ENCODE measurements at regions not wholly inside any gene's neighbourhood (a gene's known extent, or its start where the extent isn't known, plus 50 kb on each side); places are given as distances from the start of the nearest gene placed in this dataset.

DNA sequence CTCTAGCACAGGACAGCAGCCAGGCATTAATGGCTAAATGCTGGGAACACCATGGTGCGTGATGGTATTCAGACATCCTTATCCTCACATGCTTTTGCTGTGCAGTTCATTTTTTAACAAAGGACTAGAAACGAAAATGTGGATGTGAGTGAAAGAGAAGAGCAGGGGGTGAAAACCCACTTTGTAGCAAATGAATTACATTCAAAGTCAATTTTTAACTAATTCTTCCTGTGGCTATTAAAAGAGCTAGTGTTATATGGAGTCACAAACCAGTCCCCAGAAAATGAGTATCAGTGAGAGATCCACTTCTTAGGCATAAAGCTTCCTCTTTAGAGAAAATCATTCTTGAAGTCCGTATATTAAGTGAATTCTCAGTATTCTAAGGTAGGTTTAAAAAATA, 592.0 kb upstream of the LMO3 start:
- no peaks in the 10 kb centered on the region for H3K27me3 Mint-ChIP-seq (ENCODE audit: unreplicated experiment)
- H3K36me3 Mint-ChIP-seq (ENCODE audit: low read depth, unreplicated experiment) = no peaks in the 10 kb centered on the region
- no peak overlapping the region for H3K4me3 Mint-ChIP-seq (ENCODE audit: unreplicated experiment)
- no peaks in the 10 kb centered on the region for H3K4me1 Mint-ChIP-seq (ENCODE audit: unreplicated experiment)
- no peaks in the 10 kb centered on the region for H3K9me3 Mint-ChIP-seq (ENCODE audit: unreplicated experiment)
- DNase-seq (ENCODE audit: low spot score) = no peak
- no peak for TF ChIP-seq CTCF (IDR thresholded peaks at IDR 0.05; ENCODE audit: unreplicated experiment)
- H3K27ac Mint-ChIP-seq (ENCODE audit: unreplicated experiment) = no peak overlapping the region

GRCh38 chr12:17192721-17193120, 586.8 kb upstream of the LMO3 start:
- no peak overlapping the region for H3K27ac Mint-ChIP-seq (ENCODE audit: unreplicated experiment)
- no peaks in the 10 kb centered on the region for H3K4me1 Mint-ChIP-seq (ENCODE audit: unreplicated experiment)
- no peak for TF ChIP-seq CTCF (IDR thresholded peaks at IDR 0.05; ENCODE audit: unreplicated experiment)
- DNase-seq (ENCODE audit: low spot score) = no peak
- no peaks in the 10 kb centered on the region for H3K36me3 Mint-ChIP-seq (ENCODE audit: low read depth, unreplicated experiment)
- H3K9me3 Mint-ChIP-seq (ENCODE audit: unreplicated experiment) = no peaks in the 10 kb centered on the region
- no peak overlapping the region for H3K4me3 Mint-ChIP-seq (ENCODE audit: unreplicated experiment)
- H3K27me3 Mint-ChIP-seq (ENCODE audit: unreplicated experiment) = no peaks in the 10 kb centered on the region

DNA sequence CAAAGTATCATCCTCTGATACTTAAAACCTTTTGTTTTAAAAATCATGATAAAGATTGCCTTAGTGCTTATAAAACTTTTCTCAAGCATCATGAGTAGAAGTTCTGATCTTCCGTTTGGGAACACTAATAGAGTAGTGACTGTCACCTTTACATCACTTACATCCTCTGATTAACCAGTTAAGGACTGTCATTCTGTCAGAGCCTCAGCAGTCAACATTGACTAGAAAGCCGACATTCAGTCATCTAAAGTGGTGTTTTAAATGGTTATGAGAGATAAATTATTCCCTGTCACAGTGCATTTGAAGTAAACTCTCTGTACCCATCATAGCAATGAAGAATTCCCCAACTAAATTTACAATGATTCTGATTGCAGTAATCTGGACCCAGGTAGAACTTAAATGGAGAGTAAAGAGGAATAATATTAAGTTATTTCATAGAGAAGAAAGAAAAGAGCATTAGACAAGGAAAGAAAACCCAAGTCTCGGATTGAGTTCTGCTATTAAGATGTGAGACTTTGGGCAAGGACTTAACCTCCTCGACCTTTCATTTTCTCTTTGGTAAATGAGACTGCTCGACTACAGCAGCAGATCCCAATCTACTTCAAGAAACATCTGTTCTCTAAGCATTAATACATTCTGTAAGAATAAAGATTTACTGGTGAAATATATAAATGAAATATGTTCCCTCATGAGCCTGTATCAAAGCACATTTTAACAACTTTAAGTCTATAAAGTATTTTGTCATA, 563.9 kb upstream of the LMO3 start:
- Mint-ChIP-seq H3K4me1 (ENCODE audit: unreplicated experiment) (peaks cover 6% of the 10 kb centered on the region), H3K27ac (ENCODE audit: unreplicated experiment) (no peak overlapping the region), H3K4me3 (ENCODE audit: unreplicated experiment) (no peak overlapping the region), H3K27me3 (ENCODE audit: unreplicated experiment) (no peaks in the 10 kb centered on the region), H3K9me3 (ENCODE audit: unreplicated experiment) (no peaks in the 10 kb centered on the region), H3K36me3 (ENCODE audit: low read depth, unreplicated experiment) (no peaks in the 10 kb centered on the region)
- DNase-seq (ENCODE audit: low spot score) = no peak
- no peak for TF ChIP-seq CTCF (IDR thresholded peaks at IDR 0.05; ENCODE audit: unreplicated experiment)

DNA sequence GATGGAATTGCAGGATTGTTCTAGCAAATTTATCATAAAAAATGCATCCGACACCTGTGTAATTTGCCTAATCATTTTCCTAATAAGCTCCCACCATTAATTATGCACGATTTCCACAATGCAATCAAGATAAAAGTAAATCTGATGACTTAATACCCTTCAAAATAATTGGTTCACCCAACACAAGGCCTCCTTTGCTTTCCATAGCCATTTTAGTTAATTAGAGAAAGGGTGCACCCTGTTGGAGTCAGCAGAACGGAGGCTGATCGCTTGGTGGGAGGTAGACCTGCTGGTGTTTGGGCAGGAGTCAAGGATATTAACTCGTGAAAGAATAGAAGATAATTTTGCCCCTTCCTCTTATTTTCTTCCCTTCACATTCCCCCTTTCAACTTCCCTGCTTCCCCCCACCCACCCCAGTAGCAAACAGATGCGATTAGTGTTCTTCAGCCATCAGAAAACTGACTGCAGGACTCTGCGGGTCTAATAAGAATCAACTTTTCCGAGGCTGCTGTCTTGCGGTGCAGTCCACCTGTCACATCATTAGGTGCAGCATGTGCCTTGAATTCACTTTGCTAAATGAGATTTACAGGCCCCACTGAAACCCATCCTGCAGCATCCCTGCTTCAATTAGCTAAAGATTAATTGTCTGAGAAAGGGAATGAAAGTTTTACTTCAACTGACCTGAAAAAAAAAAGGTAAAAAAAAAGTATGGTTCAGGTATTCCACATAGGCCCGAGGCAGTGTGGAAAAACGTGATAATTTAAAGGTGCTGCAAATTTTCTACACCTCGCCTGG, 553.7 kb upstream of the LMO3 start:
- DNase-seq (ENCODE audit: low spot score) = no peak
- Mint-ChIP-seq H3K4me1 (ENCODE audit: unreplicated experiment) (no peaks in the 10 kb centered on the region), H3K4me3 (ENCODE audit: unreplicated experiment) (no peak overlapping the region), H3K36me3 (ENCODE audit: low read depth, unreplicated experiment) (no peaks in the 10 kb centered on the region), H3K27ac (ENCODE audit: unreplicated experiment) (no peak overlapping the region), H3K9me3 (ENCODE audit: unreplicated experiment) (no peaks in the 10 kb centered on the region), H3K27me3 (ENCODE audit: unreplicated experiment) (no peaks in the 10 kb centered on the region)
- no peak for TF ChIP-seq CTCF (IDR thresholded peaks at IDR 0.05; ENCODE audit: unreplicated experiment)

- H3K4me1 Mint-ChIP-seq (ENCODE audit: unreplicated experiment) = no peaks in the 10 kb centered on the region
Observed at GRCh38 chr12:17158201-17158600, 552.2 kb upstream of the LMO3 start.

More at GRCh38 chr12:17158201-17158600, 552.2 kb upstream of the LMO3 start:
- DNase-seq (ENCODE audit: low spot score) = no peak
- Mint-ChIP-seq H3K27me3 (ENCODE audit: unreplicated experiment) (no peaks in the 10 kb centered on the region), H3K36me3 (ENCODE audit: low read depth, unreplicated experiment) (no peaks in the 10 kb centered on the region), H3K4me3 (ENCODE audit: unreplicated experiment) (no peak overlapping the region), H3K9me3 (ENCODE audit: unreplicated experiment) (no peaks in the 10 kb centered on the region), H3K27ac (ENCODE audit: unreplicated experiment) (no peak overlapping the region)
- no peak for TF ChIP-seq CTCF (IDR thresholded peaks at IDR 0.05; ENCODE audit: unreplicated experiment)
